ENCODE measurements at regions not wholly inside any gene's neighbourhood (a gene's known extent, or its start where the extent isn't known, plus 50 kb on each side); places are given as distances from the start of the nearest gene placed in this dataset.
A peak's percentile ranks its signal among the peaks of the same experiment; 100 is the strongest.

GRCh38 chr9:107932046-107932445 lies 442.5 kb upstream of the KLF4 start:
- H3K27me3 Mint-ChIP-seq (ENCODE audit: insufficient read depth, low read depth, poor library complexity) = no peaks in the 10 kb centered on the region
- Histone ChIP-seq H3K27me3 (ENCODE audit: insufficient read depth) (no peaks in the 10 kb centered on the region), H3K9me2 (ENCODE audit: insufficient read depth) (peaks cover 6% of the 10 kb centered on the region; the same call in 1 of the 2 replicates), H3K79me2 (replicated peaks; ENCODE audit: insufficient read depth) (no peaks in the 10 kb centered on the region), H3K27ac (ENCODE audit: low read depth) (no peak overlapping the region), H3K4me2 (no peak overlapping the region), H3F3A (replicated peaks; ENCODE audit: low read depth) (no peaks in the 10 kb centered on the region), H2AFZ (no peak overlapping the region), H3K4me1 (ENCODE audit: insufficient read depth) (no peaks in the 10 kb centered on the region), H4K20me1 (replicated peaks; ENCODE audit: insufficient read depth) (no peaks in the 10 kb centered on the region), H3K36me3 (ENCODE audit: insufficient read depth) (no peaks in the 10 kb centered on the region), H3K4me3 (no peak overlapping the region)
- DNase-seq (ENCODE audit: low spot score) = no peak
- no peak for TF ChIP-seq CTCF (conservative IDR thresholded peaks at IDR 0.05; ENCODE audit: low read depth in 2 of 2)
- no peak for TF ChIP-seq EZH2 (IDR thresholded peaks at IDR 0.05; ENCODE audit: low read depth, unreplicated experiment)
- TF ChIP-seq REST (IDR thresholded peaks at IDR 0.05; ENCODE audit: unreplicated experiment) = no peak
- H3K9me3 Mint-ChIP-seq = no peaks in the 10 kb centered on the region
- no peaks in the 10 kb centered on the region for H3K36me3 Mint-ChIP-seq (ENCODE audit: low read depth)
- ATAC-seq = no peak
- H3K4me1 Mint-ChIP-seq = peaks cover 2% of the 10 kb centered on the region; the same call in 2 of the 3 replicates
- H3K4me3 Mint-ChIP-seq = no peak overlapping the region
- H3K27ac Mint-ChIP-seq = no peak overlapping the region

- H3K9me3 Mint-ChIP-seq = no peaks in the 10 kb centered on the region
- H3K36me3 ChIP-seq (ENCODE audit: insufficient read depth) = no peaks in the 10 kb centered on the region
- peak overlapping the region; percentile 63; the same call in 1 of the 2 replicates for H2AFZ ChIP-seq
- no peaks in the 10 kb centered on the region for H3K4me1 ChIP-seq (ENCODE audit: insufficient read depth)
- 0 out of 2 replicates have a peak, but pooled peaks cover 3% of the 10 kb centered on the region for H3K9me2 ChIP-seq (ENCODE audit: insufficient read depth)
- no peak overlapping the region for H3K27ac Mint-ChIP-seq
- no peaks in the 10 kb centered on the region for H4K20me1 ChIP-seq (replicated peaks; ENCODE audit: insufficient read depth)
- no peak overlapping the region for H3K4me2 ChIP-seq
- ATAC-seq = no peak
- no peaks in the 10 kb centered on the region for H3K27me3 ChIP-seq (ENCODE audit: insufficient read depth)
- no peak overlapping the region for H3K4me3 Mint-ChIP-seq
- no peak for DNase-seq (ENCODE audit: low spot score)
- H3K4me3 ChIP-seq = no peak overlapping the region
- H3K27me3 Mint-ChIP-seq (ENCODE audit: insufficient read depth, low read depth, poor library complexity) = no peaks in the 10 kb centered on the region
- H3K79me2 ChIP-seq (replicated peaks; ENCODE audit: insufficient read depth) = no peaks in the 10 kb centered on the region
- no peak overlapping the region for H3K27ac ChIP-seq (ENCODE audit: low read depth)
- no peaks in the 10 kb centered on the region for H3F3A ChIP-seq (replicated peaks; ENCODE audit: low read depth)
- H3K4me1 Mint-ChIP-seq = peaks cover 2% of the 10 kb centered on the region; the same call in 2 of the 3 replicates
- H3K36me3 Mint-ChIP-seq (ENCODE audit: low read depth) = no peaks in the 10 kb centered on the region
- TF ChIP-seq ZNF114 (CRISPR knock-in tag; IDR thresholded peaks at IDR 0.05) (no peak), EZH2 (IDR thresholded peaks at IDR 0.05; ENCODE audit: low read depth, unreplicated experiment) (no peak), ETS1 (IDR thresholded peaks at IDR 0.05) (no peak), EZH2phosphoT487 (IDR thresholded peaks at IDR 0.05; ENCODE audit: unreplicated experiment) (no peak), POLR2AphosphoS5 (IDR thresholded peaks at IDR 0.05; ENCODE audit: low read depth) (no peak), ZNF462 (CRISPR knock-in tag; IDR thresholded peaks at IDR 0.05) (no peak)
Measured at GRCh38 chr9:107931071-107931715, 441.6 kb upstream of the KLF4 start.

Data from GM23338 (cell line).